WERI-Rb-1 (cell line): ENCODE measurements at regions not wholly inside any gene's neighbourhood (a gene's known extent, or its start where the extent isn't known, plus 50 kb on each side); places are given as distances from the start of the nearest gene placed in this dataset.

Source experiments
- DNase-seq: peaks from one replicate; pipeline ENCODE4 v3.0.0-alpha.2; 2020
- H3K27ac ChIP-seq: fragments of 250-450 bp; sonication (Bioruptor Pico); 2 replicates; pipeline ENCODE4 v1.5.1; 2020; ENCODE audit warnings: mild to moderate bottlenecking, moderate library complexity
- H3K27me3 ChIP-seq: fragments of 250-450 bp; sonication (Bioruptor Pico); 2 replicates; pipeline ENCODE4 v1.5.1; 2021; ENCODE audit warnings: mild to moderate bottlenecking, low read depth, moderate library complexity; ENCODE audit not compliant: insufficient read depth, severe bottlenecking
- H3K36me3 ChIP-seq: fragments of 250-450 bp; sonication (Bioruptor Pico); 2 replicates; pipeline ENCODE4 v1.5.1; 2020; ENCODE audit warnings: mild to moderate bottlenecking, moderate library complexity
- H3K4me3 ChIP-seq: 2 replicates; pipeline ENCODE4 v1.5.1; 2011; ENCODE audit warnings: low read depth, mild to moderate bottlenecking, control low read depth, low read length
- H3K9me3 ChIP-seq: fragments of 250-450 bp; sonication (Bioruptor Pico); 2 replicates; pipeline ENCODE4 v1.5.1; 2021; ENCODE audit warnings: mild to moderate bottlenecking, moderate library complexity; ENCODE audit not compliant: severe bottlenecking
- CTCF ChIP-seq: IDR thresholded peaks from 2 replicates; pipeline ENCODE4 v1.5.1; 2011; ENCODE audit warnings: low read depth, mild to moderate bottlenecking, control low read depth, inconsistent platforms, low read length

GRCh38 chr18:57930476-57930875, 113.5 kb upstream of the NEDD4L start:
- no peak for TF ChIP-seq CTCF
- Histone ChIP-seq H3K27me3 (no peaks in the 10 kb centered on the region), H3K27ac (no peak overlapping the region), H3K4me3 (no peak overlapping the region), H3K9me3 (peaks cover 2% of the 10 kb centered on the region), H3K36me3 (no peaks in the 10 kb centered on the region)
- no peak for DNase-seq

GRCh38 chr18:57929922-57930321, 114.1 kb upstream of the NEDD4L start:
- Histone ChIP-seq H3K36me3 (no peaks in the 10 kb centered on the region), H3K27ac (no peak overlapping the region), H3K9me3 (peaks cover 2% of the 10 kb centered on the region), H3K4me3 (no peak overlapping the region), H3K27me3 (no peaks in the 10 kb centered on the region)
- TF ChIP-seq CTCF = no peak
- no peak for DNase-seq

- Histone ChIP-seq H3K9me3 (no peaks in the 10 kb centered on the region), H3K27me3 (no peaks in the 10 kb centered on the region), H3K4me3 (no peak overlapping the region), H3K27ac (no peak overlapping the region), H3K36me3 (no peaks in the 10 kb centered on the region)
- no peak for DNase-seq
- TF ChIP-seq CTCF = no peak
These were observed 115.6 kb upstream of the NEDD4L start for GRCh38 chr18:57928466-57928865.

- DNase-seq = no peak
- Histone ChIP-seq H3K9me3 (no peaks in the 10 kb centered on the region), H3K4me3 (no peak overlapping the region), H3K27me3 (no peaks in the 10 kb centered on the region), H3K36me3 (no peaks in the 10 kb centered on the region), H3K27ac (no peak overlapping the region)
- no peak for TF ChIP-seq CTCF
These were observed 116.5 kb upstream of the NEDD4L start for GRCh38 chr18:57927511-57927910.

GRCh38 chr18:57925706-57926105, 118.3 kb upstream of the NEDD4L start:
- H3K4me3 ChIP-seq = no peak overlapping the region
- H3K9me3 ChIP-seq = peaks cover 6% of the 10 kb centered on the region
- no peak for DNase-seq
- H3K27me3 ChIP-seq = no peaks in the 10 kb centered on the region
- no peaks in the 10 kb centered on the region for H3K36me3 ChIP-seq
- TF ChIP-seq CTCF = no peak
- no peak overlapping the region for H3K27ac ChIP-seq

GRCh38 chr18:57923611-57924010, 120.4 kb upstream of the NEDD4L start:
- Histone ChIP-seq H3K27ac (no peak overlapping the region), H3K27me3 (no peaks in the 10 kb centered on the region), H3K36me3 (no peaks in the 10 kb centered on the region), H3K9me3 (peaks cover 14% of the 10 kb centered on the region), H3K4me3 (no peak overlapping the region)
- DNase-seq = peak; percentile 23
- TF ChIP-seq CTCF = no peak
